HL-60 (cell line): ENCODE measurements at regions not wholly inside any gene's neighbourhood (a gene's known extent, or its start where the extent isn't known, plus 50 kb on each side); places are given as distances from the start of the nearest gene placed in this dataset.

Experiments used
- DNase-seq, 2 experiments: peaks; one replicate each; pipeline ENCODE4 v3.0.0-alpha.2; 2010 to 2020; ENCODE audit warnings: low read depth in 1 of 2, low spot score in 1 of 2
- H3K27ac ChIP-seq: fragments of 250-450 bp; sonication (Bioruptor Pico); replicated peaks from 2 replicates; pipeline ENCODE4 v1.5.1; 2020; ENCODE audit warnings: mild to moderate bottlenecking, moderate library complexity
- H3K27me3 ChIP-seq: fragments of 250-450 bp; sonication (Bioruptor Pico); 2 replicates; pipeline ENCODE4 v1.5.1; 2021; ENCODE audit warnings: mild to moderate bottlenecking, moderate library complexity; ENCODE audit not compliant: insufficient read depth, poor library complexity, severe bottlenecking
- H3K4me3 ChIP-seq: replicated peaks from 2 replicates; pipeline ENCODE4 v1.5.1; 2011; ENCODE audit warnings: mild to moderate bottlenecking, control low read depth, low read length; ENCODE audit not compliant: insufficient read depth
- GABPA ChIP-seq: IDR thresholded peaks from 2 replicates; pipeline ENCODE4 v1.6.1; 2012; ENCODE audit warnings: low read depth
- POLR2AphosphoS5 ChIP-seq: IDR thresholded peaks from 2 replicates; pipeline ENCODE4 v1.6.1; 2012; ENCODE audit warnings: low read depth
- SPI1 ChIP-seq: IDR thresholded peaks from 2 replicates; pipeline ENCODE4 v1.6.1; 2012; ENCODE audit warnings: low read depth, mild to moderate bottlenecking, borderline replicate concordance
- TF ChIP-seq, protein P1 (sequence below): IDR thresholded peaks from one replicate; pipeline ENCODE4 v1.5.1; 2011; ENCODE audit warnings: low read length, control low read depth, inconsistent platforms; ENCODE audit not compliant: insufficient read depth
- TF ChIP-seq, protein P2 (sequence below): IDR thresholded peaks from 2 replicates; pipeline ENCODE4 v1.6.1; 2012; ENCODE audit warnings: low read depth; ENCODE audit not compliant: insufficient replicate concordance

DNA sequence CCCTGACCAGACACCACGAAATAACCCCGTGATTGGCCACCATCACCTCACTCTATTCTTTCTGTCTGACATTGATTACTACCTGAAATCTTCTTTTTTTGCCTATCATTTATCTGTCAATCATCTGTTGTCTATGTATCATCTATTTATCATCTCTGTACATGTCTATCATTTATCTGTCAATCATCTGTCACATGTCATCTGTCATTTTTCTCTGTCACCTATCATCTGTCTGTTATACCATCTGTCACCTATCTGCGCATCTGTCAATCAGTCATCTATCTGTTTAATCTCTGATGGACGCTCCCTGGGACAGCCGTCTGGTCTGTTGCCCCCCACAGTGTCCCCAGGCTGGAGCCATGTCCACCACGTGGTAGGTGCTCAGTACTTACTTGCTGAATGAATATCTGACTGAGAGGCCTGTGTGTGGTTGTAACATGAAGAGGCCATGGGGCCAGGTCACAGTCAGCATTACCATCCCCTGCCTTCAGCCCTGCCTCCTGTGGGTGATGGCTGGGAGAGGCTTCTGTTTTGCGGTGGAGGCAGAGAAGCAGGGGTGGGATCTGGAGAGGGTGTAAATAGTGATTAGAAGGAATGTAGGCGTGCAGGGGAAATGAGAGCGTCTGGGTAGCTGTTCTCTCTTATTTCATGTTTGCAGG, 302.7 kb downstream of the QKI start:
- H3K27ac ChIP-seq = no peak overlapping the region
- TF ChIP-seq, protein P1, sequence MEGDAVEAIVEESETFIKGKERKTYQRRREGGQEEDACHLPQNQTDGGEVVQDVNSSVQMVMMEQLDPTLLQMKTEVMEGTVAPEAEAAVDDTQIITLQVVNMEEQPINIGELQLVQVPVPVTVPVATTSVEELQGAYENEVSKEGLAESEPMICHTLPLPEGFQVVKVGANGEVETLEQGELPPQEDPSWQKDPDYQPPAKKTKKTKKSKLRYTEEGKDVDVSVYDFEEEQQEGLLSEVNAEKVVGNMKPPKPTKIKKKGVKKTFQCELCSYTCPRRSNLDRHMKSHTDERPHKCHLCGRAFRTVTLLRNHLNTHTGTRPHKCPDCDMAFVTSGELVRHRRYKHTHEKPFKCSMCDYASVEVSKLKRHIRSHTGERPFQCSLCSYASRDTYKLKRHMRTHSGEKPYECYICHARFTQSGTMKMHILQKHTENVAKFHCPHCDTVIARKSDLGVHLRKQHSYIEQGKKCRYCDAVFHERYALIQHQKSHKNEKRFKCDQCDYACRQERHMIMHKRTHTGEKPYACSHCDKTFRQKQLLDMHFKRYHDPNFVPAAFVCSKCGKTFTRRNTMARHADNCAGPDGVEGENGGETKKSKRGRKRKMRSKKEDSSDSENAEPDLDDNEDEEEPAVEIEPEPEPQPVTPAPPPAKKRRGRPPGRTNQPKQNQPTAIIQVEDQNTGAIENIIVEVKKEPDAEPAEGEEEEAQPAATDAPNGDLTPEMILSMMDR = no peak
- TF ChIP-seq POLR2AphosphoS5 (no peak), GABPA (no peak), SPI1 (no peak)
- TF ChIP-seq, protein P2, sequence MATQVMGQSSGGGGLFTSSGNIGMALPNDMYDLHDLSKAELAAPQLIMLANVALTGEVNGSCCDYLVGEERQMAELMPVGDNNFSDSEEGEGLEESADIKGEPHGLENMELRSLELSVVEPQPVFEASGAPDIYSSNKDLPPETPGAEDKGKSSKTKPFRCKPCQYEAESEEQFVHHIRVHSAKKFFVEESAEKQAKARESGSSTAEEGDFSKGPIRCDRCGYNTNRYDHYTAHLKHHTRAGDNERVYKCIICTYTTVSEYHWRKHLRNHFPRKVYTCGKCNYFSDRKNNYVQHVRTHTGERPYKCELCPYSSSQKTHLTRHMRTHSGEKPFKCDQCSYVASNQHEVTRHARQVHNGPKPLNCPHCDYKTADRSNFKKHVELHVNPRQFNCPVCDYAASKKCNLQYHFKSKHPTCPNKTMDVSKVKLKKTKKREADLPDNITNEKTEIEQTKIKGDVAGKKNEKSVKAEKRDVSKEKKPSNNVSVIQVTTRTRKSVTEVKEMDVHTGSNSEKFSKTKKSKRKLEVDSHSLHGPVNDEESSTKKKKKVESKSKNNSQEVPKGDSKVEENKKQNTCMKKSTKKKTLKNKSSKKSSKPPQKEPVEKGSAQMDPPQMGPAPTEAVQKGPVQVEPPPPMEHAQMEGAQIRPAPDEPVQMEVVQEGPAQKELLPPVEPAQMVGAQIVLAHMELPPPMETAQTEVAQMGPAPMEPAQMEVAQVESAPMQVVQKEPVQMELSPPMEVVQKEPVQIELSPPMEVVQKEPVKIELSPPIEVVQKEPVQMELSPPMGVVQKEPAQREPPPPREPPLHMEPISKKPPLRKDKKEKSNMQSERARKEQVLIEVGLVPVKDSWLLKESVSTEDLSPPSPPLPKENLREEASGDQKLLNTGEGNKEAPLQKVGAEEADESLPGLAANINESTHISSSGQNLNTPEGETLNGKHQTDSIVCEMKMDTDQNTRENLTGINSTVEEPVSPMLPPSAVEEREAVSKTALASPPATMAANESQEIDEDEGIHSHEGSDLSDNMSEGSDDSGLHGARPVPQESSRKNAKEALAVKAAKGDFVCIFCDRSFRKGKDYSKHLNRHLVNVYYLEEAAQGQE = no peak
- H3K27me3 ChIP-seq = no peaks in the 10 kb centered on the region
- no peak overlapping the region for H3K4me3 ChIP-seq
- no peak for DNase-seq

- peak; percentile 23 to 72 for DNase-seq
- no peaks in the 10 kb centered on the region for H3K27me3 ChIP-seq
- no peak overlapping the region for H3K4me3 ChIP-seq
- peak; percentile 83 for TF ChIP-seq SPI1
- TF ChIP-seq, protein P1 = no peak
- no peak overlapping the region; the same call in 1 of the 2 replicates for H3K27ac ChIP-seq
These were observed 302.2 kb downstream of the QKI start for GRCh38 chr6:163716690-163717089.

GRCh38 chr6:163715846-163716245, 301.3 kb downstream of the QKI start:
- TF ChIP-seq POLR2AphosphoS5 = no peak
- TF ChIP-seq, protein P1 = no peak
- Histone ChIP-seq H3K27me3 (no peaks in the 10 kb centered on the region), H3K4me3 (no peak overlapping the region), H3K27ac (no peak overlapping the region)
- DNase-seq = no peak

- DNase-seq = no peak
These were observed 299.7 kb downstream of the QKI start for GRCh38 chr6:163714179-163714578.

More at GRCh38 chr6:163714179-163714578, 299.7 kb downstream of the QKI start:
- Histone ChIP-seq H3K27ac (no peak overlapping the region; the same call in 1 of the 2 replicates), H3K4me3 (no peak overlapping the region), H3K27me3 (no peaks in the 10 kb centered on the region)
- TF ChIP-seq, protein P2 = no peak
- TF ChIP-seq POLR2AphosphoS5 = no peak
- TF ChIP-seq SPI1 = no peak
- TF ChIP-seq, protein P1 = no peak
- no peak for TF ChIP-seq GABPA
